GM18909 (cell line): ENCODE measurements at regions not wholly inside any gene's neighbourhood (a gene's known extent, or its start where the extent isn't known, plus 50 kb on each side); places are given as distances from the start of the nearest gene placed in this dataset.
"Not testable (repeated sequence)": the region's sequence is repeated elsewhere in the genome, so short reads cannot be mapped to it uniquely, and the experiment has no call there.

Experiments used
- ATAC-seq: cut with Tn5 transposase; IDR thresholded peaks from one replicate; pipeline ENCODE4 v1.9.1; 2021; ENCODE audit warnings: mild to moderate bottlenecking; ENCODE audit not compliant: unreplicated experiment, poor library complexity

- ATAC-seq: not testable (repeated sequence)
These were observed 1486.9 kb downstream of the KHDRBS2 start for GRCh38 chr6:60799146-60799545.

- not testable (repeated sequence) for ATAC-seq
These were observed 1488.2 kb downstream of the KHDRBS2 start for GRCh38 chr6:60797831-60798230.

- not testable (repeated sequence) for ATAC-seq
These were observed 1496.4 kb downstream of the KHDRBS2 start for GRCh38 chr6:60789601-60790000.

- ATAC-seq: not testable (repeated sequence)
These were observed 1503.1 kb downstream of the KHDRBS2 start for GRCh38 chr6:60782698-60783464.

GRCh38 chr6:60779591-60779990 is 1506.4 kb downstream of the KHDRBS2 start:
- not testable (repeated sequence) for ATAC-seq

GRCh38 chr6:60767791-60768499 is 1518.1 kb downstream of the KHDRBS2 start:
- not testable (repeated sequence) for ATAC-seq

- ATAC-seq: not testable (repeated sequence)
These were observed 1520.7 kb downstream of the KHDRBS2 start for GRCh38 chr6:60765331-60765730.

GRCh38 chr6:60763464-60764080 is 1522.5 kb downstream of the KHDRBS2 start:
- ATAC-seq: not testable (repeated sequence)

- not testable (repeated sequence) for ATAC-seq
These were observed 1525.1 kb downstream of the KHDRBS2 start for GRCh38 chr6:60760928-60761327.

- ATAC-seq: not testable (repeated sequence)
These were observed 1526.7 kb downstream of the KHDRBS2 start for GRCh38 chr6:60759149-60759825.

GRCh38 chr6:60758725-60759124 is 1527.3 kb downstream of the KHDRBS2 start:
- ATAC-seq: not testable (repeated sequence)

GRCh38 chr6:60754879-60755278 is 1531.1 kb downstream of the KHDRBS2 start:
- no peak for ATAC-seq

GRCh38 chr6:60750353-60751081 is 1535.5 kb downstream of the KHDRBS2 start:
- ATAC-seq: not testable (repeated sequence)

- not testable (repeated sequence) for ATAC-seq
These were observed 1538.1 kb downstream of the KHDRBS2 start for GRCh38 chr6:60747765-60748556.

- peak; percentile 78 for ATAC-seq
These were observed 1548.1 kb downstream of the KHDRBS2 start for GRCh38 chr6:60737764-60738425.

GRCh38 chr6:60737315-60737714 is 1548.7 kb downstream of the KHDRBS2 start:
- ATAC-seq: not testable (repeated sequence)

- ATAC-seq: not testable (repeated sequence)
These were observed 1562.1 kb downstream of the KHDRBS2 start for GRCh38 chr6:60723935-60724334.

GRCh38 chr6:60695232-60695631 is 1590.8 kb downstream of the KHDRBS2 start:
- ATAC-seq: no peak
